Stimulated activated CD4-positive, alpha-beta T cell treated with anti-CD3 and anti-CD28 coated beads, Interleukin-4, amount 100 ng/mL, for 48 hours (primary cell): ENCODE measurements at regions not wholly inside any gene's neighbourhood (a gene's known extent, or its start where the extent isn't known, plus 50 kb on each side); places are given as distances from the start of the nearest gene placed in this dataset.

Experiments used
- DNase-seq, 2 donors: peaks; one replicate each; pipeline ENCODE4 v3.0.0-alpha.2; 2020; ENCODE audit warnings: low read depth in 2 of 2

GRCh38 chr2:145654746-145655145, 1134.8 kb upstream of the ZEB2 start:
- DNase-seq: no peak

- no peak for DNase-seq
Measured at GRCh38 chr2:145654156-145654555, 1134.2 kb upstream of the ZEB2 start.

- no peak for DNase-seq
Measured at GRCh38 chr2:145653553-145653952, 1133.6 kb upstream of the ZEB2 start.

- no peak for DNase-seq
Measured at GRCh38 chr2:145652571-145653545, 1132.9 kb upstream of the ZEB2 start.

- no peak for DNase-seq
Measured at GRCh38 chr2:145652036-145652435, 1132.1 kb upstream of the ZEB2 start.

GRCh38 chr2:145650226-145650625, 1130.3 kb upstream of the ZEB2 start:
- DNase-seq: no peak

GRCh38 chr2:145649061-145649460, 1129.1 kb upstream of the ZEB2 start:
- DNase-seq: no peak

GRCh38 chr2:145644820-145645302, 1124.9 kb upstream of the ZEB2 start:
- DNase-seq: no peak

- DNase-seq: no peak
Measured at GRCh38 chr2:145638675-145639074, 1118.8 kb upstream of the ZEB2 start.

- no peak for DNase-seq
Measured at GRCh38 chr2:145635706-145636427, 1115.9 kb upstream of the ZEB2 start.

GRCh38 chr2:145631561-145631960, 1111.6 kb upstream of the ZEB2 start:
- no peak for DNase-seq

GRCh38 chr2:145626301-145626700, 1106.4 kb upstream of the ZEB2 start:
- no peak for DNase-seq

GRCh38 chr2:145625111-145625510, 1105.2 kb upstream of the ZEB2 start:
- no peak for DNase-seq

- DNase-seq: no peak
Measured at GRCh38 chr2:145623136-145623535, 1103.2 kb upstream of the ZEB2 start.

GRCh38 chr2:145622285-145622684, 1102.4 kb upstream of the ZEB2 start:
- no peak for DNase-seq

GRCh38 chr2:145617906-145618305, 1098.0 kb upstream of the ZEB2 start:
- DNase-seq: no peak

- DNase-seq: no peak
Measured at GRCh38 chr2:145617420-145617819, 1097.5 kb upstream of the ZEB2 start.

- DNase-seq: no peak
Measured at GRCh38 chr2:145615626-145616025, 1095.7 kb upstream of the ZEB2 start.

GRCh38 chr2:145609951-145610350, 1090.0 kb upstream of the ZEB2 start:
- no peak for DNase-seq

GRCh38 chr2:145601361-145601925, 1081.5 kb upstream of the ZEB2 start:
- no peak for DNase-seq

- no peak for DNase-seq
Measured at GRCh38 chr2:145600811-145601210, 1080.9 kb upstream of the ZEB2 start.

GRCh38 chr2:145599756-145600155, 1079.8 kb upstream of the ZEB2 start:
- DNase-seq: no peak
